Transverse colon (tissue), 4 donors: ENCODE measurements at regions not wholly inside any gene's neighbourhood (a gene's known extent, or its start where the extent isn't known, plus 50 kb on each side); places are given as distances from the start of the nearest gene placed in this dataset.

Source experiments
- CTCF ChIP-seq, 5 experiments: fragments of 200-600 bp in 3 of 5; fragments of 450-650 bp in 2 of 5; sonication (generic) in 3 of 5; IDR thresholded peaks; 1 replicate in 2 of 5; 2 replicates in 3 of 5; pipeline ENCODE4 v1.5.1; 2016 to 2017; ENCODE audit warnings: antibody characterized with exemption in 5 of 5, inconsistent platforms in 3 of 5, mild to moderate bottlenecking in 2 of 5, moderate library complexity in 1 of 5
- EP300 ChIP-seq: sonication (generic); formaldehyde crosslinking; IDR thresholded peaks from one replicate; pipeline ENCODE4 v1.6.1; 2017; ENCODE audit warnings: antibody characterized with exemption, low read depth
- POLR2A ChIP-seq: fragments of 450-650 bp; IDR thresholded peaks from one replicate; pipeline ENCODE4 v1.6.1; 2016; ENCODE audit warnings: antibody characterized with exemption, mild to moderate bottlenecking, moderate library complexity
- POLR2AphosphoS5 ChIP-seq, 3 donors: sonication (generic); formaldehyde crosslinking; IDR thresholded peaks; one replicate each; pipeline ENCODE4 v1.6.1; 2016; ENCODE audit warnings: antibody characterized with exemption in 3 of 3

- no peak for TF ChIP-seq CTCF (IDR thresholded peaks at IDR 0.05)
- TF ChIP-seq POLR2A, result no peak
- TF ChIP-seq POLR2AphosphoS5 (IDR thresholded peaks at IDR 0.05), result no peak
- no peak for TF ChIP-seq EP300
Measured at GRCh38 chr4:148684638-148685037, 242.4 kb upstream of the NR3C2 start.
